SK-N-MC (cell line): ENCODE measurements at regions not wholly inside any gene's neighbourhood (a gene's known extent, or its start where the extent isn't known, plus 50 kb on each side); places are given as distances from the start of the nearest gene placed in this dataset.

ENCODE experiments used
- EZH2 ChIP-seq: fragments of 200-600 bp; sonication (generic); IDR thresholded peaks from one replicate; pipeline ENCODE4 v1.6.1; 2017; ENCODE audit warnings: antibody characterized with exemption
- FOXP2 ChIP-seq: optimal IDR thresholded peaks from 2 replicates; pipeline ENCODE3; 2011; ENCODE audit warnings: mild to moderate bottlenecking, moderate library complexity; ENCODE audit not compliant: insufficient read depth; ENCODE audit errors: extremely low read length, control extremely low read depth
- POLR2AphosphoS5 ChIP-seq: IDR thresholded peaks from 2 replicates; pipeline ENCODE4 v1.6.1; 2012; ENCODE audit warnings: mild to moderate bottlenecking, low read depth, low read length, borderline replicate concordance

- TF ChIP-seq EZH2: no peak
- TF ChIP-seq POLR2AphosphoS5: no peak
- no peak for TF ChIP-seq FOXP2
Measured at GRCh38 chr16:75780669-75781068, 54.4 kb upstream of the CPHXL start.
